ENCODE measurements at regions not wholly inside any gene's neighbourhood (a gene's known extent, or its start where the extent isn't known, plus 50 kb on each side); places are given as distances from the start of the nearest gene placed in this dataset.

- H3K9me3 Mint-ChIP-seq (ENCODE audit: unreplicated experiment): no peaks in the 10 kb centered on the region
- Histone ChIP-seq H3K4me1 (ENCODE audit: insufficient read depth, low read length) (no peaks in the 10 kb centered on the region), H3K4me3 (ENCODE audit: insufficient read depth, low read depth, low read length) (no peak overlapping the region), H4K20me1 (ENCODE audit: insufficient read depth, low read length) (no peaks in the 10 kb centered on the region), H3K79me2 (ENCODE audit: insufficient read depth, low read length) (no peaks in the 10 kb centered on the region), H2AFZ (ENCODE audit: low read depth, low read length) (no peak overlapping the region), H3K36me3 (ENCODE audit: insufficient read depth, low read length) (no peaks in the 10 kb centered on the region), H3K4me2 (ENCODE audit: low read length) (no peak overlapping the region), H3K9me3 (ENCODE audit: insufficient read depth, low read depth, low read length) (no peaks in the 10 kb centered on the region), H3K27me3 (ENCODE audit: insufficient read depth, low read length) (no peaks in the 10 kb centered on the region), H3K27ac (ENCODE audit: low read depth, low read length) (no peak overlapping the region), H3K9ac (ENCODE audit: low read length) (no peak overlapping the region)
- H3K4me1 Mint-ChIP-seq (ENCODE audit: low read depth, unreplicated experiment): no peaks in the 10 kb centered on the region
- no peaks in the 10 kb centered on the region for H3K36me3 Mint-ChIP-seq (ENCODE audit: low read depth, unreplicated experiment)
- H3K4me3 Mint-ChIP-seq (ENCODE audit: unreplicated experiment): no peak overlapping the region
- no peak for DNase-seq (ENCODE audit: low read depth)
- no peak for FAIRE-seq
- H3K27ac Mint-ChIP-seq (ENCODE audit: unreplicated experiment): no peak overlapping the region
- TF ChIP-seq CTCF (IDR thresholded peaks at IDR 0.05; ENCODE audit: insufficient read depth, low read depth, low read length) (no peak), EZH2 (IDR thresholded peaks at IDR 0.05; ENCODE audit: insufficient read depth, low read length) (no peak)
- no peaks in the 10 kb centered on the region for H3K27me3 Mint-ChIP-seq (ENCODE audit: low read depth, unreplicated experiment)
Observed at GRCh38 chr5:129359450-129359849, 100.6 kb upstream of the ADAMTS19 start.

- H3K9me3 ChIP-seq (ENCODE audit: insufficient read depth, low read depth, low read length): no peaks in the 10 kb centered on the region
- Mint-ChIP-seq H3K27me3 (ENCODE audit: low read depth, unreplicated experiment) (no peaks in the 10 kb centered on the region), H3K9me3 (ENCODE audit: unreplicated experiment) (peaks cover 6% of the 10 kb centered on the region), H3K4me3 (ENCODE audit: unreplicated experiment) (no peak overlapping the region), H3K4me1 (ENCODE audit: low read depth, unreplicated experiment) (no peaks in the 10 kb centered on the region), H3K27ac (ENCODE audit: unreplicated experiment) (no peak overlapping the region), H3K36me3 (ENCODE audit: low read depth, unreplicated experiment) (no peaks in the 10 kb centered on the region)
- no peak overlapping the region for H3K27ac ChIP-seq (ENCODE audit: low read depth, low read length)
- H3K4me1 ChIP-seq (ENCODE audit: insufficient read depth, low read length): no peaks in the 10 kb centered on the region
- no peak overlapping the region for H3K9ac ChIP-seq (ENCODE audit: low read length)
- no peak overlapping the region for H2AFZ ChIP-seq (ENCODE audit: low read depth, low read length)
- no peak overlapping the region for H3K4me2 ChIP-seq (ENCODE audit: low read length)
- TF ChIP-seq CTCF (IDR thresholded peaks at IDR 0.05; ENCODE audit: insufficient read depth, low read depth, low read length): peak; percentile 42
- TF ChIP-seq EZH2 (IDR thresholded peaks at IDR 0.05; ENCODE audit: insufficient read depth, low read length): no peak
- no peaks in the 10 kb centered on the region for H3K36me3 ChIP-seq (ENCODE audit: insufficient read depth, low read length)
- FAIRE-seq: no peak
- DNase-seq (ENCODE audit: low read depth): no peak
- no peaks in the 10 kb centered on the region for H3K79me2 ChIP-seq (ENCODE audit: insufficient read depth, low read length)
- no peaks in the 10 kb centered on the region for H4K20me1 ChIP-seq (ENCODE audit: insufficient read depth, low read length)
- no peaks in the 10 kb centered on the region for H3K27me3 ChIP-seq (ENCODE audit: insufficient read depth, low read length)
- no peak overlapping the region for H3K4me3 ChIP-seq (ENCODE audit: insufficient read depth, low read depth, low read length)
Observed at GRCh38 chr5:129361441-129362025, 98.6 kb upstream of the ADAMTS19 start.

- Mint-ChIP-seq H3K27ac (ENCODE audit: unreplicated experiment) (no peak overlapping the region), H3K27me3 (ENCODE audit: low read depth, unreplicated experiment) (no peaks in the 10 kb centered on the region), H3K9me3 (ENCODE audit: unreplicated experiment) (peaks cover 6% of the 10 kb centered on the region), H3K36me3 (ENCODE audit: low read depth, unreplicated experiment) (no peaks in the 10 kb centered on the region), H3K4me3 (ENCODE audit: unreplicated experiment) (no peak overlapping the region), H3K4me1 (ENCODE audit: low read depth, unreplicated experiment) (no peaks in the 10 kb centered on the region)
- no peak overlapping the region for H3K4me2 ChIP-seq (ENCODE audit: low read length)
- H3K79me2 ChIP-seq (ENCODE audit: insufficient read depth, low read length): no peaks in the 10 kb centered on the region
- no peaks in the 10 kb centered on the region for H3K36me3 ChIP-seq (ENCODE audit: insufficient read depth, low read length)
- H3K9ac ChIP-seq (ENCODE audit: low read length): no peak overlapping the region
- TF ChIP-seq EZH2 (IDR thresholded peaks at IDR 0.05; ENCODE audit: insufficient read depth, low read length) (no peak), CTCF (IDR thresholded peaks at IDR 0.05; ENCODE audit: insufficient read depth, low read depth, low read length) (no peak)
- no peaks in the 10 kb centered on the region for H4K20me1 ChIP-seq (ENCODE audit: insufficient read depth, low read length)
- H3K4me3 ChIP-seq (ENCODE audit: insufficient read depth, low read depth, low read length): no peak overlapping the region
- no peaks in the 10 kb centered on the region for H3K9me3 ChIP-seq (ENCODE audit: insufficient read depth, low read depth, low read length)
- DNase-seq (ENCODE audit: low read depth) (no peak), FAIRE-seq (no peak)
- H3K27ac ChIP-seq (ENCODE audit: low read depth, low read length): no peak overlapping the region
- H3K27me3 ChIP-seq (ENCODE audit: insufficient read depth, low read length): no peaks in the 10 kb centered on the region
- H2AFZ ChIP-seq (ENCODE audit: low read depth, low read length): no peak overlapping the region
- no peaks in the 10 kb centered on the region for H3K4me1 ChIP-seq (ENCODE audit: insufficient read depth, low read length)
Observed at GRCh38 chr5:129362456-129362855, 97.6 kb upstream of the ADAMTS19 start.

Measured in astrocyte (in vitro differentiated cells and primary cell).